Adrenal gland (tissue), 9 donors: ENCODE measurements at regions not wholly inside any gene's neighbourhood (a gene's known extent, or its start where the extent isn't known, plus 50 kb on each side); places are given as distances from the start of the nearest gene placed in this dataset.

Experiments used
- DNase-seq, 7 donors: peaks; one replicate each; pipeline ENCODE4 v3.0.0-alpha.2; 2019 to 2020
- H3K27ac ChIP-seq, 5 donors: fragments of 200-600 bp; sonication (generic) in 4 of 5; 1 replicate in 3 of 5; 2 replicates in 2 of 5; pipeline versions ENCODE4 v1.5.1 to v1.8.0; 2016 to 2020; ENCODE audit warnings: mild to moderate bottlenecking in 1 of 5
- H3K27me3 ChIP-seq: fragments of 200-600 bp; 2 replicates; pipeline ENCODE4 v1.8.0; 2021
- H3K36me3 ChIP-seq, 2 donors: fragments of 200-600 bp; replicated peaks in 1 of 2; 1 replicate in 1 of 2; 2 replicates in 1 of 2; pipeline versions ENCODE4 v1.5.1 to v1.8.0; 2018 to 2022
- H3K4me1 ChIP-seq, 2 donors: fragments of 200-600 bp; replicated peaks in 1 of 2; 1 replicate in 1 of 2; 2 replicates in 1 of 2; pipeline versions ENCODE4 v1.5.1 to v1.8.0; 2018 to 2021
- H3K4me3 ChIP-seq, 4 donors: fragments of 200-600 bp; sonication (generic) in 3 of 4; one replicate each; pipeline ENCODE4 v1.5.1; 2016 to 2018
- H3K9me3 ChIP-seq, 3 donors: fragments of 200-600 bp; sonication (generic) in 1 of 3; replicated peaks in 1 of 3; 1 replicate in 2 of 3; 2 replicates in 1 of 3; pipeline versions ENCODE4 v1.5.1 to v1.8.0; 2016 to 2021
- POLR2A ChIP-seq, 2 donors: fragments of 450-650 bp; IDR thresholded peaks; one replicate each; pipeline ENCODE4 v1.6.1; 2017; ENCODE audit warnings: antibody characterized with exemption in 2 of 2, mild to moderate bottlenecking in 2 of 2, moderate library complexity in 1 of 2
- WGBS, 4 donors: extraction: QIAGEN DNeasy Blood & Tissue Kit in 2 of 4; methylation state at CpG; one replicate each; pipeline versions ENCODE4 v1.1.5 to v1.1.7; 2013 to 2017; 5-methylcytosine and 5-hydroxymethylcytosine counted together
- intact Hi-C, 2 donors: fragments of 100-400 bp; cut with DNase I; formaldehyde crosslinking; loops; one replicate each; pipeline versions ENCODE4 v1.14.1 to v1.15.0; 2022 to 2023
- TF ChIP-seq, protein P1 (sequence below), 6 experiments: fragments of 450-650 bp in 4 of 6; fragments of 200-600 bp in 2 of 6; sonication (generic) in 1 of 6; IDR thresholded peaks; 1 replicate in 5 of 6; 2 replicates in 1 of 6; pipeline versions ENCODE4 v1.5.1 to v1.8.0; 2016 to 2021; ENCODE audit warnings: antibody characterized with exemption in 6 of 6, mild to moderate bottlenecking in 2 of 6, moderate library complexity in 1 of 6
- donor health status: healthy with polysubstance abuse.
- donor health status: Bipolar disorder and iron deficiency.
- donor health status: DM: yes; HTN: yes; CAD: no.
- donor health status: DM: no; HTN: no; CAD: no.
- donor health status: DM: no; HTN: no; CAD: no.

DNA sequence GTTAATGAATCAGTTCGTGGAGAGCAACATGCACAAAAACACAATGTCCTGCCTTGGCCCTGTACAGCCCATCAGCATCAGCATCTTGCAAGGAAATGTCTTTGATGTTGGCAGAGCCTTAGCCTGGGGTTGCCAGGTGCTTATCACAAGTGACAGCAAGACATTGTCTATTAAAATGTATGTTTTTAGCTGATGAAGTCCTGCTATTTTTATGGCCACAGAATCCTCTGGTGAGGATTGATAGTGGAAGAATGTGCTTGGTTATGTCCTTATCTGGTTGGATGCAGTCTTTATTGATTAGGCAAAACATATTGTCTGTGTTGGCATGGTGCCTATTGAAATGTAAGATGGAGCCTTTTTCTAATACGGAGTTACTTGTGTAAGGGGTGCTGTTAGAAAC lies 1427.0 kb upstream of the MIR17HG start:
- WGBS, 4 donors, result 64 to 73% (median 67%) methylated on average over 2 of the region's 2 CpGs
- TF ChIP-seq, protein P1, sequence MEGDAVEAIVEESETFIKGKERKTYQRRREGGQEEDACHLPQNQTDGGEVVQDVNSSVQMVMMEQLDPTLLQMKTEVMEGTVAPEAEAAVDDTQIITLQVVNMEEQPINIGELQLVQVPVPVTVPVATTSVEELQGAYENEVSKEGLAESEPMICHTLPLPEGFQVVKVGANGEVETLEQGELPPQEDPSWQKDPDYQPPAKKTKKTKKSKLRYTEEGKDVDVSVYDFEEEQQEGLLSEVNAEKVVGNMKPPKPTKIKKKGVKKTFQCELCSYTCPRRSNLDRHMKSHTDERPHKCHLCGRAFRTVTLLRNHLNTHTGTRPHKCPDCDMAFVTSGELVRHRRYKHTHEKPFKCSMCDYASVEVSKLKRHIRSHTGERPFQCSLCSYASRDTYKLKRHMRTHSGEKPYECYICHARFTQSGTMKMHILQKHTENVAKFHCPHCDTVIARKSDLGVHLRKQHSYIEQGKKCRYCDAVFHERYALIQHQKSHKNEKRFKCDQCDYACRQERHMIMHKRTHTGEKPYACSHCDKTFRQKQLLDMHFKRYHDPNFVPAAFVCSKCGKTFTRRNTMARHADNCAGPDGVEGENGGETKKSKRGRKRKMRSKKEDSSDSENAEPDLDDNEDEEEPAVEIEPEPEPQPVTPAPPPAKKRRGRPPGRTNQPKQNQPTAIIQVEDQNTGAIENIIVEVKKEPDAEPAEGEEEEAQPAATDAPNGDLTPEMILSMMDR (IDR thresholded peaks at IDR 0.05), result no peak
- no peak for TF ChIP-seq POLR2A (IDR thresholded peaks at IDR 0.05)
- H3K4me1 ChIP-seq, result no peaks in the 10 kb centered on the region
- DNase-seq, result no peak
- no peaks in the 10 kb centered on the region for H3K36me3 ChIP-seq
- no peaks in the 10 kb centered on the region for H3K27me3 ChIP-seq
- intact Hi-C loops, result no loop called here
- no peaks in the 10 kb centered on the region for H3K9me3 ChIP-seq
- no peak overlapping the region for H3K27ac ChIP-seq
- H3K4me3 ChIP-seq, result no peak overlapping the region

GRCh38 chr13:89923052-89923451 lies 1424.4 kb upstream of the MIR17HG start:
- intact Hi-C loops, result no loop called here
- no peaks in the 10 kb centered on the region for H3K27me3 ChIP-seq
- H3K9me3 ChIP-seq, result peaks cover 0 to 4% (median 0%) of the 10 kb centered on the region in 3 donors
- no peak overlapping the region for H3K4me3 ChIP-seq
- no peak overlapping the region for H3K27ac ChIP-seq
- no peaks in the 10 kb centered on the region for H3K4me1 ChIP-seq
- TF ChIP-seq, protein P1 (IDR thresholded peaks at IDR 0.05), result no peak
- TF ChIP-seq POLR2A (IDR thresholded peaks at IDR 0.05), result no peak
- DNase-seq, result no peak
- no peaks in the 10 kb centered on the region for H3K36me3 ChIP-seq
- 59 to 76% (median 74%) methylated on average over 2 of the region's 2 CpGs for WGBS, 4 donors

DNA sequence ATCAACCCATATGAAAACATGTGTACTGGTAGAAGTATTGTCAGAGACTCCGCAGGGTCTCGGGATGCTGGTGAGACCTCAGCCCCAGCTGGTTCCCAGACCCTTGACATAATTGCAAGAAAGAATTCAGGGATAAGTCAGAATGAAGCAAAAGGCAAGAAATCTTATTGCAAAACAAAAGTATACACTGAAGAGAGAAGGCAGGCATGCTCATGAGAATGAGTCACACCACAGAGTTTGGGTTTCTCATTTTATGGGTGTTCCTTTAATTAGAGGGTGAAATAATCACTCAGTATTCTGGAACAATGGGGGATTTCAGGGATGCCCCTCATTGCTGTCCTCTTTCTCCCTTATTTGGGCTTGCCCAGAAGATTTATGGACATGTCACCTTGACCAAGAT lies 1423.8 kb upstream of the MIR17HG start:
- WGBS, 4 donors, result 89 to 98% (median 93%) methylated on average over 2 of the region's 2 CpGs
- H3K4me3 ChIP-seq, result no peak overlapping the region
- no peaks in the 10 kb centered on the region for H3K36me3 ChIP-seq
- H3K9me3 ChIP-seq, result peaks cover 0 to 4% (median 0%) of the 10 kb centered on the region in 3 donors
- no peak for DNase-seq
- TF ChIP-seq POLR2A (IDR thresholded peaks at IDR 0.05), result no peak
- TF ChIP-seq, protein P1 (IDR thresholded peaks at IDR 0.05), result no peak
- no peak overlapping the region for H3K27ac ChIP-seq
- intact Hi-C loops, result no loop called here
- no peaks in the 10 kb centered on the region for H3K4me1 ChIP-seq
- no peaks in the 10 kb centered on the region for H3K27me3 ChIP-seq

DNA sequence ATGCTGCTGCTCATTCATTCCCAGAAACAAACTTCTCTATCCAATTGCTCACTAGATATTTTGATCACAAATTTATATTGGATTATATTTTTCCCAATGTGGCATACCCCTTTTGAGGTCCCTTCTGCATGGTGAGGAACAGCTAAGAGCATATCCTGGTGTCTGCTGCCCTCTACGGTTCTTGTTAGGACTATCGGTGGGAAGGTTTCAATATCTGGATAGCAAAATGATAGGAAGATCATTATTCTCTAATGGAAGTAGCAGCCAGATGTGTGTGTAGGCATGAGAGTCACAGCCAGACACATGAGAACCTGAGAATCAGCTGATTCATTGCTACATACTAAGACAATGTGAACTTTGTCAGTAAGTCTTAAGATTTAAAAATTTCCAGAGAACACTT lies 1422.4 kb upstream of the MIR17HG start:
- Histone ChIP-seq H3K27me3 (no peaks in the 10 kb centered on the region), H3K4me3 (no peak overlapping the region), H3K9me3 (peaks cover 0 to 4% (median 0%) of the 10 kb centered on the region in 3 donors), H3K27ac (no peak overlapping the region), H3K36me3 (no peaks in the 10 kb centered on the region), H3K4me1 (no peaks in the 10 kb centered on the region)
- no peak for DNase-seq
- WGBS, 4 donors, result 46 to 62% (median 54%) methylated on average over 2 of the region's 2 CpGs
- intact Hi-C loops, result no loop called here
- TF ChIP-seq POLR2A (IDR thresholded peaks at IDR 0.05), result no peak
- TF ChIP-seq, protein P1 (IDR thresholded peaks at IDR 0.05), result no peak
